Calu3 (cell line): ENCODE measurements at regions not wholly inside any gene's neighbourhood (a gene's known extent, or its start where the extent isn't known, plus 50 kb on each side); places are given as distances from the start of the nearest gene placed in this dataset.
"Not testable (repeated sequence)": the region's sequence is repeated elsewhere in the genome, so short reads cannot be mapped to it uniquely, and the experiment has no call there.

Experiments used
- BruUV-seq: library from RNA; stranded (reverse); fragments of 400-500 nt; replicated peaks from 2 replicates; lab custom pipeline; 2021; lab: Mats Ljungman, UMichigan
- CTCF ChIA-PET: fragments of 300-600 bp; sonication (Branson Sonifier 250); formaldehyde crosslinking; loops from one replicate; lab custom pipeline; 2022; ENCODE audit warnings: antibody characterized with exemption; lab: Charles Lee
- DNase-seq: peaks from one replicate; pipeline ENCODE4 v3.0.0; 2022
- H3K27ac Mint-ChIP-seq: one replicate; pipeline ENCODE4 v1.8.0; 2022; ENCODE audit warnings: mixed read lengths; ENCODE audit not compliant: unreplicated experiment
- H3K27me3 Mint-ChIP-seq: one replicate; pipeline ENCODE4 v1.8.0; 2022; ENCODE audit warnings: mixed read lengths; ENCODE audit not compliant: unreplicated experiment
- H3K36me3 Mint-ChIP-seq: one replicate; pipeline ENCODE4 v1.8.0; 2022; ENCODE audit warnings: mild to moderate bottlenecking, moderate library complexity, mixed read lengths; ENCODE audit not compliant: insufficient read depth, unreplicated experiment
- H3K4me1 Mint-ChIP-seq: one replicate; pipeline ENCODE4 v1.8.0; 2022; ENCODE audit warnings: mild to moderate bottlenecking, low read depth, mixed read lengths; ENCODE audit not compliant: unreplicated experiment
- H3K4me3 Mint-ChIP-seq: one replicate; pipeline ENCODE4 v1.8.0; 2022; ENCODE audit warnings: mild to moderate bottlenecking, low read depth, moderate library complexity, mixed read lengths; ENCODE audit not compliant: unreplicated experiment
- H3K9me3 Mint-ChIP-seq: one replicate; pipeline ENCODE4 v1.8.0; 2022; ENCODE audit warnings: low read depth, mixed read lengths; ENCODE audit not compliant: unreplicated experiment
- intact Hi-C: fragments of 100-400 bp; cut with micrococcal nuclease; formaldehyde crosslinking; loops from one replicate; pipeline ENCODE4 v1.10.0; 2022; ENCODE audit not compliant: unreplicated experiment
- TF ChIP-seq, protein P1 (sequence below): fragments of 200-600 bp; IDR thresholded peaks from one replicate; pipeline ENCODE4 v1.8.0; 2022; ENCODE audit warnings: antibody characterized with exemption; ENCODE audit not compliant: unreplicated experiment

DNA sequence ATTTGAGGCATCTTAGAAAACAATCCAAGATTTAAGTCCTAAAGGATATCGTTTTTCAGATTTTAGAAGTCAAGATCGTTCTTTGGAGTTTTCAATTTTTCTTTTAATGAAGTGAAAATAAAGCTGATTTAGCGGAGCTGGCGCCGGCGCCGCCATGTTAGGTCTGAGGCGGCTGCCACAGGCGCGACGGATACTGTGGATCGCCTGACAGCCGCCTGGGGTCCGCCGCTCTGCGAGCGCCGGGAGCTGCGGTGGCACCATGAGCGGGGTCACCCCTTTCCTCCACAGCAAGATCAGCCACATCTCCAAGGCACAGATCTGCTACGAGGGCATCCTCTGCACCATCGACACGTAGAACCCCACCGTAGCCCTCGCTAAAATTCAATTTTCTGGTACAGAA, 247.2 kb downstream of the GJA1 start:
- TF ChIP-seq, protein P1, sequence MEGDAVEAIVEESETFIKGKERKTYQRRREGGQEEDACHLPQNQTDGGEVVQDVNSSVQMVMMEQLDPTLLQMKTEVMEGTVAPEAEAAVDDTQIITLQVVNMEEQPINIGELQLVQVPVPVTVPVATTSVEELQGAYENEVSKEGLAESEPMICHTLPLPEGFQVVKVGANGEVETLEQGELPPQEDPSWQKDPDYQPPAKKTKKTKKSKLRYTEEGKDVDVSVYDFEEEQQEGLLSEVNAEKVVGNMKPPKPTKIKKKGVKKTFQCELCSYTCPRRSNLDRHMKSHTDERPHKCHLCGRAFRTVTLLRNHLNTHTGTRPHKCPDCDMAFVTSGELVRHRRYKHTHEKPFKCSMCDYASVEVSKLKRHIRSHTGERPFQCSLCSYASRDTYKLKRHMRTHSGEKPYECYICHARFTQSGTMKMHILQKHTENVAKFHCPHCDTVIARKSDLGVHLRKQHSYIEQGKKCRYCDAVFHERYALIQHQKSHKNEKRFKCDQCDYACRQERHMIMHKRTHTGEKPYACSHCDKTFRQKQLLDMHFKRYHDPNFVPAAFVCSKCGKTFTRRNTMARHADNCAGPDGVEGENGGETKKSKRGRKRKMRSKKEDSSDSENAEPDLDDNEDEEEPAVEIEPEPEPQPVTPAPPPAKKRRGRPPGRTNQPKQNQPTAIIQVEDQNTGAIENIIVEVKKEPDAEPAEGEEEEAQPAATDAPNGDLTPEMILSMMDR, result no peak
- no peak overlapping the region for H3K27ac Mint-ChIP-seq
- CTCF ChIA-PET, result no interaction called here
- H3K9me3 Mint-ChIP-seq, result peaks cover 3% of the 10 kb centered on the region
- BruUV-seq, result no TSS peak
- no peaks in the 10 kb centered on the region for H3K36me3 Mint-ChIP-seq
- no peaks in the 10 kb centered on the region for H3K27me3 Mint-ChIP-seq
- H3K4me1 Mint-ChIP-seq, result no peaks in the 10 kb centered on the region
- intact Hi-C loops, result loop anchor here (10.0 kb wide), 1 partner anchor 162 kb away; no protein-coding TSS in a partner anchor
- H3K4me3 Mint-ChIP-seq, result no peak overlapping the region
- no peak for DNase-seq

DNA sequence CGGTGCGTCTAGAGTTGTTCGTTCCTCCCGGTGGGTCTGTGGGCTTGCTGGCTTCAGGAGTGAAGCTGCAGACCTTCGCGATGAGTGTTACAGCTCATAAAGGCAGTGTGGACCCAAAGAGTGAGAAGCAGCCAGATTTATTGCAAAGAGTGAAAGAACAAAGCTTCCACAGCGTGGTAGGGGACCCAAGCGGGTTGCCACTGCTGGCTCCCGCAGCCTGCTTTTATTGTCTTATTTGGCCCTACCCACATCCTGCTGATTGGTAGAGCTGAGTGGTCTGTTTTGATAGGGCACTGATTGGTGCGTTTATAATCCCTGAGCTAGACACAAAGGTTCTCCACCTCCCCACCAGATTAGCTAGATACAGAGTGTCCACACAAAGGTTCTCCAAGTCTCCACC, 250.4 kb downstream of the GJA1 start:
- H3K27ac Mint-ChIP-seq, CTCF ChIA-PET, H3K27me3 Mint-ChIP-seq, BruUV-seq, DNase-seq, H3K36me3 Mint-ChIP-seq, H3K4me1 Mint-ChIP-seq, H3K9me3 Mint-ChIP-seq, H3K4me3 Mint-ChIP-seq: not testable (repeated sequence)
- intact Hi-C loops, result loop anchor here (10.0 kb wide), 1 partner anchor 159 kb away; no protein-coding TSS in a partner anchor

DNA sequence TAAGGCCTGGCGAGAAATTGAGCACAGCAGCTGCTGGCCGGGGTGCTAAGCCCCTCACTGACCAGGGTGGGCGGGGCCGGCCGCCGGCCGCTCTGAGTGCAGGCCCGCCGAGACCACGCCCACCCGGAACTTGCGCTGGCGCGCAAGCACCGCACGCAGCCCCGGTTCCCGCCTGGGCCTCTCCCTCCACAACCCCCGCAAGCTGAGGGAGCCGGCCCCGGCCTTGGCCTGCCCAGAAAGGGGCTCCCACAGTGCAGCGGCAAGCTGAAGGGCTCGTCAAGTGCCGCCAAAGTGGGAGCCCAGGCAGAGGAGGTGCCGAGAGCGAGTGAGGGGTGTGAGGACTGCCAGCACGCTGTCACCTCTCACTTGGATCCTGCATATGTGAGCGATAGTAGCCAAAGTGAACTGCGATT, 251.2 kb downstream of the GJA1 start:
- CTCF ChIA-PET, result no interaction called here
- peaks cover 15% of the 10 kb centered on the region for H3K4me1 Mint-ChIP-seq
- no peak overlapping the region for H3K4me3 Mint-ChIP-seq
- H3K27ac Mint-ChIP-seq, result no peak overlapping the region
- DNase-seq, result no peak
- H3K27me3 Mint-ChIP-seq, result no peaks in the 10 kb centered on the region
- TF ChIP-seq, protein P1, result no peak
- no peaks in the 10 kb centered on the region for H3K9me3 Mint-ChIP-seq
- intact Hi-C loops, result loop anchor here (10.0 kb wide), 1 partner anchor 158 kb away; no protein-coding TSS in a partner anchor
- no TSS peak for BruUV-seq
- H3K36me3 Mint-ChIP-seq, result no peaks in the 10 kb centered on the region

DNA sequence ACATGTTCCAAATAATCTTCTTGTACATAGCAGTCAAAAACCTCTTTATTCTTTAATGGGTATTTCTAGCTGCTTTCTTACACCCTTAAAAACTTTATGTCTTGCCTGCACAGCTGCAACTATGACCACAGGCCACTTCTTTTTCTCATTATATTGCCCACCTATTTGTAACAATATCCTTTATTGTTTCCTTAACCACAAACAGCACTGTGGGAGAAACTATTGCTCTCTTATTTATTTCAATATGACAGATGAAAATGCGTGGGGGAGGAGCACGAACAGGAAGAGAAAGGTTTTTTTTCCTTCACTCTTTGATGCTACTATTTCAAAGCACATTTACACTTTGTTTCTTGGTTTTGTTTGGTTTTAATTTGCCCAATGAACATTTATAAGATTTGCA, 253.5 kb downstream of the GJA1 start:
- Mint-ChIP-seq H3K36me3 (no peaks in the 10 kb centered on the region), H3K9me3 (no peaks in the 10 kb centered on the region), H3K4me1 (peaks cover 23% of the 10 kb centered on the region), H3K27ac (no peak overlapping the region), H3K27me3 (no peaks in the 10 kb centered on the region), H3K4me3 (no peak overlapping the region)
- BruUV-seq, result no TSS peak
- CTCF ChIA-PET, result interaction anchor here (0.6 kb wide), 1 partner anchor 162 kb away, joined by 3 read pairs; no protein-coding TSS in a partner anchor
- intact Hi-C loops, result loop anchor here (10.0 kb wide), 1 partner anchor 156 kb away; no protein-coding TSS in a partner anchor
- TF ChIP-seq, protein P1, result no peak
- DNase-seq, result no peak

DNA sequence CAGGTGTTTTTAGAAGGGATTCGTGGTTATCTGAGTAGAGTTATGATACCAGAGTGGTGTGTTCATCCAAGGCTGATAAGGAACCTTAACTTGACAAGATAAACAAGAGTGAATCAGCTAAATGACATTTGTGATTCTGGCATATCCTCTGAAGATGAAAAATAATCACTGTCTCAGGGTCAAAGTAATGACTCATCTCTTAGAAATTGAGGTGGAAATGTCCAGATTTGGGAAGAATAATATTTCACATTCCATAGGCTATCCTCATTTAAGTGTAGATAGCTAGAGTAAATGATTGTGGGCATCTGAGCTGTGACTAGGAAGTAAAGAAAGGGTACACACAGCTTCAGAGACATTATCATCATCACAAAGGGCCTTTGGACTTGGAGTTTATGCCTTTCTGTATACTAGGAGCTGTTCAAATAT, 255.7 kb downstream of the GJA1 start:
- intact Hi-C loops, result loop anchor here (10.0 kb wide), 1 partner anchor 256 kb away; the partner anchor contains the start of gene GJA1
- BruUV-seq, result no TSS peak
- Mint-ChIP-seq H3K27me3 (no peaks in the 10 kb centered on the region), H3K36me3 (no peaks in the 10 kb centered on the region), H3K27ac (no peak overlapping the region), H3K4me1 (peaks cover 23% of the 10 kb centered on the region), H3K9me3 (no peaks in the 10 kb centered on the region), H3K4me3 (no peak overlapping the region)
- CTCF ChIA-PET, result no interaction called here
- no peak for DNase-seq
- TF ChIP-seq, protein P1, result no peak
